ENCODE measurements at regions not wholly inside any gene's neighbourhood (a gene's known extent, or its start where the extent isn't known, plus 50 kb on each side); places are given as distances from the start of the nearest gene placed in this dataset.

GRCh38 chr11:45573728-45574127 is 91.7 kb downstream of the CHST1 start:
- TF ChIP-seq POLR2A (IDR thresholded peaks at IDR 0.05; ENCODE audit: low read depth, low read length) (no peak), CTCF (IDR thresholded peaks at IDR 0.05; ENCODE audit: extremely low read depth in 1 of 2, insufficient read depth in 1 of 2, low read depth in 1 of 2, low read length in 2 of 2) (no peak), POLR2AphosphoS5 (IDR thresholded peaks at IDR 0.05; ENCODE audit: insufficient read depth, low read depth, low read length) (no peak), MAX (IDR thresholded peaks at IDR 0.05; ENCODE audit: insufficient read depth, insufficient read length) (no peak), EZH2 (IDR thresholded peaks at IDR 0.05; ENCODE audit: borderline replicate concordance, low read depth, low read length, severe bottlenecking) (no peak), MYC (IDR thresholded peaks at IDR 0.05; ENCODE audit: low read depth, low read length) (no peak), JUN (IDR thresholded peaks at IDR 0.05; ENCODE audit: borderline replicate concordance, insufficient read depth, insufficient read length, low read depth) (no peak)

Data from endothelial cell of umbilical vein (primary cell).